ENCODE measurements at regions not wholly inside any gene's neighbourhood (a gene's known extent, or its start where the extent isn't known, plus 50 kb on each side); places are given as distances from the start of the nearest gene placed in this dataset.

DNA sequence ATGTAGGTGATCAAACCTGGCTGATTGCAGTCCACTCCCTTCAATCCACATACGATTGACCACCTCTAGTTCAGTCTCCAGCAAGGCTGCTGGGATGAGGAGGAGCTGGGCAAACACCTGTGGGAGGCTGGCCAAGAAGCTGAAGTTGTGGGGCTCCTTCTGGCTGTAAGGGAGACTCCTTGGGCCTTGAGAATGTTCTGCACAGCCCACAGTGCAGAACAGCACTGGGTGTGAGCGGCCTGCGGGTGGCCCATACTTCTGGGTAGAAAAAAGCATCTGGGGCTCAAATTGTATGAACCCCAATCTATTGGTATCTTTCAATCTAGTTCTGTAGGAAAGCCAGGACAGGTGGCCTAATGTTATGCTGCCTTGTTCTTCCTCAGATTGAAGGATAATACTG, 1608.8 kb upstream of the PCDH10 start:
- TF ChIP-seq GATA2 (IDR thresholded peaks at IDR 0.05; ENCODE audit: low read depth, low read length) (no peak), GATA3 (IDR thresholded peaks at IDR 0.05; ENCODE audit: low read depth, low read length) (no peak)
